IMR-90 (cell line): ENCODE measurements at regions not wholly inside any gene's neighbourhood (a gene's known extent, or its start where the extent isn't known, plus 50 kb on each side); places are given as distances from the start of the nearest gene placed in this dataset.

ENCODE experiments used
- ATAC-seq: fragments of 200-7000 bp; cut with Tn5 transposase; 2 replicates; pipeline ENCODE4 v1.9.1; 2020; ENCODE audit warnings: low read depth, mild to moderate bottlenecking, moderate library complexity
- BruUV-seq: library from RNA; stranded (reverse); fragments of 400-500 nt; replicated peaks from 2 replicates; lab custom pipeline; 2021; lab: Mats Ljungman, UMichigan
- CTCF ChIA-PET: fragments of 300-600 bp; formaldehyde crosslinking; extraction: SDS; loops from one replicate; lab custom pipeline; 2021; ENCODE audit warnings: antibody characterized with exemption; lab: Yijun Ruan, JAX
- POLR2A ChIA-PET: fragments of 300-600 bp; sonication (Branson Sonifier 250); formaldehyde crosslinking; loops from one replicate; lab custom pipeline; 2022; ENCODE audit warnings: antibody characterized with exemption; ENCODE audit not compliant: unreplicated experiment; lab: Charles Lee
- DNase-seq: peaks from one replicate; pipeline ENCODE4 v3.0.0; 2013
- H2AFZ ChIP-seq: replicated peaks from 2 replicates; pipeline ENCODE3; 2013; ENCODE audit warnings: low read length, mild to moderate bottlenecking; ENCODE audit not compliant: poor library complexity
- H2AK5ac ChIP-seq: 2 replicates; pipeline ENCODE4 v1.6.1; 2013; ENCODE audit warnings: low read depth, low read length, inconsistent platforms
- H2AK9ac ChIP-seq: replicated peaks from 2 replicates; pipeline ENCODE3; 2013; ENCODE audit warnings: mild to moderate bottlenecking, low read depth, low read length, moderate library complexity; ENCODE audit not compliant: poor library complexity
- H2BK120ac ChIP-seq: 2 replicates; pipeline ENCODE4 v1.6.1; 2013; ENCODE audit warnings: low read depth, low read length, inconsistent platforms
- H2BK15ac ChIP-seq: 3 replicates; pipeline ENCODE4 v1.6.1; 2013; ENCODE audit warnings: low read depth, low read length, inconsistent platforms
- H2BK20ac ChIP-seq: 2 replicates; pipeline ENCODE4 v1.6.1; 2013; ENCODE audit warnings: low read depth, mild to moderate bottlenecking, inconsistent platforms, low read length, moderate library complexity
- H2BK5ac ChIP-seq: 2 replicates; pipeline ENCODE4 v1.6.1; 2013; ENCODE audit warnings: mild to moderate bottlenecking, low read depth, low read length, inconsistent platforms; ENCODE audit not compliant: poor library complexity, severe bottlenecking
- H3K14ac ChIP-seq: replicated peaks from 2 replicates; pipeline ENCODE4 v1.6.1; 2013; ENCODE audit warnings: low read depth, low read length, inconsistent platforms
- H3K18ac ChIP-seq: 2 replicates; pipeline ENCODE4 v1.6.1; 2013; ENCODE audit warnings: low read depth, low read length, control low read depth
- H3K23ac ChIP-seq: 2 replicates; pipeline ENCODE4 v1.6.1; 2013; ENCODE audit warnings: low read depth, low read length, inconsistent platforms
- H3K27ac ChIP-seq: 2 replicates; pipeline ENCODE4 v1.5.1; 2013; ENCODE audit warnings: mild to moderate bottlenecking, control low read depth, low read length; ENCODE audit not compliant: insufficient read depth
- H3K27me3 ChIP-seq: 2 replicates; pipeline ENCODE4 v1.6.1; 2013; ENCODE audit warnings: low read length; ENCODE audit not compliant: control insufficient read depth, insufficient read depth
- H3K36me3 ChIP-seq: 2 replicates; pipeline ENCODE4 v1.6.1; 2013; ENCODE audit warnings: low read length, mixed read lengths; ENCODE audit not compliant: control insufficient read depth, insufficient read depth
- H3K4ac ChIP-seq: 2 replicates; pipeline ENCODE4 v1.6.1; 2013; ENCODE audit warnings: low read depth, low read length, inconsistent platforms
- H3K4me1 ChIP-seq: 2 replicates; pipeline ENCODE4 v1.6.1; 2013; ENCODE audit warnings: low read length, mixed read lengths; ENCODE audit not compliant: control insufficient read depth, insufficient read depth
- H3K4me2 ChIP-seq: 2 replicates; pipeline ENCODE4 v1.6.1; 2013; ENCODE audit warnings: low read depth, mild to moderate bottlenecking, control low read depth, low read length, moderate library complexity
- H3K4me3 ChIP-seq: 2 replicates; pipeline ENCODE4 v1.5.1; 2013; ENCODE audit warnings: low read depth, mild to moderate bottlenecking, control low read depth, low read length, moderate library complexity; ENCODE audit not compliant: insufficient read depth
- H3K56ac ChIP-seq: 2 replicates; pipeline ENCODE4 v1.6.1; 2013; ENCODE audit warnings: low read length, inconsistent platforms; ENCODE audit not compliant: insufficient read depth; ENCODE audit errors: extremely low read depth
- H3K79me1 ChIP-seq, 2 experiments: 2 replicates each; pipeline ENCODE4 v1.6.1; 2013; ENCODE audit warnings: low read length in 2 of 2, inconsistent platforms in 1 of 2, low read depth in 1 of 2
- H3K9ac ChIP-seq: 2 replicates; pipeline ENCODE4 v1.6.1; 2013; ENCODE audit warnings: low read depth, low read length, control low read depth
- H3K9me1 ChIP-seq: 2 replicates; pipeline ENCODE4 v1.6.1; 2013; ENCODE audit warnings: low read length, inconsistent platforms; ENCODE audit not compliant: insufficient read depth
- H3K9me3 ChIP-seq: 2 replicates; pipeline ENCODE4 v1.6.1; 2013; ENCODE audit warnings: low read length; ENCODE audit not compliant: control insufficient read depth, insufficient read depth
- H4K20me1 ChIP-seq: 2 replicates; pipeline ENCODE4 v1.6.1; 2013; ENCODE audit warnings: low read length, inconsistent platforms; ENCODE audit not compliant: insufficient read depth
- H4K5ac ChIP-seq: 2 replicates; pipeline ENCODE4 v1.6.1; 2013; ENCODE audit warnings: mild to moderate bottlenecking, low read depth, low read length, control low read depth
- H4K8ac ChIP-seq, 2 experiments: 2 replicates each; pipeline ENCODE4 v1.6.1; 2013; ENCODE audit warnings: low read depth in 2 of 2, low read length in 2 of 2, control low read depth in 1 of 2, inconsistent platforms in 1 of 2
- H4K91ac ChIP-seq: 2 replicates; pipeline ENCODE4 v1.6.1; 2013; ENCODE audit warnings: low read depth, low read length, inconsistent platforms; ENCODE audit not compliant: insufficient read depth
- BHLHE40 ChIP-seq: fragments of 150-350 bp; IDR thresholded peaks from 2 replicates; pipeline ENCODE4 v1.6.1; 2016; ENCODE audit warnings: mild to moderate bottlenecking, low read depth, low read length
- CEBPB ChIP-seq: IDR thresholded peaks from 2 replicates; pipeline ENCODE4 v1.6.1; 2012; ENCODE audit warnings: low read depth, low read length, improper control_type of control experiment
- CHD1 ChIP-seq: IDR thresholded peaks from 2 replicates; pipeline ENCODE4 v1.6.1; 2012; ENCODE audit warnings: low read depth, low read length, improper control_type of control experiment
- CTCF ChIP-seq: conservative IDR thresholded peaks from 2 replicates; pipeline ENCODE4 v1.5.1; 2012; ENCODE audit warnings: mild to moderate bottlenecking, low read depth, low read length, improper control_type of control experiment
- ELK1 ChIP-seq: fragments of 150-350 bp; IDR thresholded peaks from 2 replicates; pipeline ENCODE4 v1.6.1; 2016; ENCODE audit warnings: low read depth, mild to moderate bottlenecking, low read length, moderate library complexity, borderline replicate concordance
- FOS ChIP-seq: fragments of 150-350 bp; IDR thresholded peaks from 2 replicates; pipeline ENCODE4 v1.6.1; 2016; ENCODE audit warnings: low read depth, low read length
- MAFK ChIP-seq: IDR thresholded peaks from 2 replicates; pipeline ENCODE4 v1.6.1; 2012; ENCODE audit warnings: low read depth, low read length, improper control_type of control experiment
- MAZ ChIP-seq: IDR thresholded peaks from 2 replicates; pipeline ENCODE4 v1.6.1; 2012; ENCODE audit warnings: low read depth, mild to moderate bottlenecking, low read length, improper control_type of control experiment, moderate library complexity, borderline replicate concordance
- MXI1 ChIP-seq: IDR thresholded peaks from 2 replicates; pipeline ENCODE4 v1.6.1; 2012; ENCODE audit warnings: low read depth, mild to moderate bottlenecking, low read length, moderate library complexity, borderline replicate concordance
- NFE2L2 ChIP-seq: fragments of 150-350 bp; IDR thresholded peaks from 2 replicates; pipeline ENCODE4 v1.6.1; 2016; ENCODE audit warnings: low read depth, mild to moderate bottlenecking, low read length
- POLR2A ChIP-seq: IDR thresholded peaks from 2 replicates; pipeline ENCODE4 v1.6.1; 2012; ENCODE audit warnings: mild to moderate bottlenecking, low read depth, low read length
- RAD21 ChIP-seq: IDR thresholded peaks from 2 replicates; pipeline ENCODE4 v1.6.1; 2012; ENCODE audit warnings: low read length, improper control_type of control experiment
- RCOR1 ChIP-seq: IDR thresholded peaks from 2 replicates; pipeline ENCODE4 v1.6.1; 2012; ENCODE audit warnings: mild to moderate bottlenecking, low read length, improper control_type of control experiment; ENCODE audit not compliant: insufficient replicate concordance
- RFX5 ChIP-seq: IDR thresholded peaks from 2 replicates; pipeline ENCODE4 v1.8.0; 2012; ENCODE audit warnings: low read depth, mild to moderate bottlenecking, low read length, moderate library complexity
- SMC3 ChIP-seq: fragments of 150-350 bp; IDR thresholded peaks from 2 replicates; pipeline ENCODE4 v1.6.1; 2016; ENCODE audit warnings: low read depth, mild to moderate bottlenecking, antibody characterized with exemption, low read length, moderate library complexity
- WGBS, 2 experiments: methylation state at CpG; one replicate each; pipeline versions ENCODE4 v1.1.5 to v1.1.7; 2013; ENCODE audit warnings: missing lambda C conversion rate in 2 of 2; ENCODE audit not compliant: insufficient read length in 1 of 2; ENCODE audit errors: extremely low coverage in 2 of 2; 5-methylcytosine and 5-hydroxymethylcytosine counted together
- dilution Hi-C: fragments of 300-500 bp; cut with HindIII; formaldehyde crosslinking; loops from one replicate; pipeline ENCODE4 v1.14.3; 2018; ENCODE audit warnings: low sequenced_read_pairs; ENCODE audit not compliant: unreplicated experiment
- in situ Hi-C: fragments of 300-500 bp; cut with MboI; formaldehyde crosslinking; loops from 3 replicates; pipeline ENCODE4 v1.14.3; 2019; ENCODE audit warnings: low sequenced_read_pairs, inconsistent platforms, mixed read lengths
- intact Hi-C: fragments of 100-400 bp; cut with micrococcal nuclease; formaldehyde crosslinking; loops from 2 replicates; pipeline ENCODE4 v1.10.0; 2022
- TF ChIP-seq, protein P1 (sequence below): fragments of 150-350 bp; IDR thresholded peaks from 2 replicates; pipeline ENCODE4 v1.6.1; 2017; ENCODE audit warnings: mild to moderate bottlenecking, antibody characterized with exemption, low read length, low read depth

DNA sequence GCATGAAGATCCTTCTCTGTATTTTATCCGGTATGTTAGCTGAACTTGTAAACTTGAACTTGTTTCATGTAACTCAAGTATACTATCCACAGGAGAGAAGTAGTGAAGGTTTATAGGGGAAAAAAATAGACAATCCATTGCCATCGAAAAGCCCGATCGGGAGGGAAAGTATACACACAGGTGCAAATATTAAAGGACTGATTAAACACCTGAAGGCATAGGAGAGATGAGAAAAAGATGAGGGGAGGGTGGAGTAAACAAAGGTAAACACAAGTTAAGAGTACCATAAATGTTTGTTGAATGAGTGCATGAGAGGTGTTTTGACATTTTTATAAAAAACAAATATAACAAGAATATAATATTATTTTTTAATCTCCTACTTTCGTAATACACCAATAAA lies 64.3 kb upstream of the CITED2 start:
- BruUV-seq: no TSS peak
- H3K4ac ChIP-seq: no peak overlapping the region
- no peak overlapping the region for H2AK5ac ChIP-seq
- no peak for DNase-seq
- no peak overlapping the region for H2BK20ac ChIP-seq
- H3K56ac ChIP-seq: no peak overlapping the region
- CTCF ChIA-PET: no interaction called here
- in situ Hi-C loops: no loop called here
- no peak overlapping the region for H3K14ac ChIP-seq
- ATAC-seq: no peak
- no peaks in the 10 kb centered on the region for H3K36me3 ChIP-seq
- peaks cover 4% of the 10 kb centered on the region; the same call in 1 of the 2 replicates for H3K4me1 ChIP-seq
- no peaks in the 10 kb centered on the region; the same call in 1 of the 2 replicates for H3K9me1 ChIP-seq
- dilution Hi-C loops: no loop called here
- H2AFZ ChIP-seq: no peak overlapping the region
- POLR2A ChIA-PET: no interaction called here
- intact Hi-C loops: no loop called here
- H3K4me3 ChIP-seq: no peak overlapping the region
- 100% methylated on average over 1 to 3 of the region's 5 CpGs for WGBS, 2 experiments
- H3K18ac ChIP-seq: no peak overlapping the region
- H4K20me1 ChIP-seq: no peaks in the 10 kb centered on the region
- H3K4me2 ChIP-seq: no peak overlapping the region
- no peak overlapping the region for H3K23ac ChIP-seq
- H3K9me3 ChIP-seq: no peaks in the 10 kb centered on the region
- H2BK120ac ChIP-seq: no peak overlapping the region
- no peaks in the 10 kb centered on the region for H3K79me1 ChIP-seq
- H4K8ac ChIP-seq: no peak overlapping the region
- H3K27ac ChIP-seq: no peak overlapping the region
- H2AK9ac ChIP-seq: no peak overlapping the region
- H3K27me3 ChIP-seq: no peaks in the 10 kb centered on the region
- H2BK5ac ChIP-seq: no peak overlapping the region
- TF ChIP-seq CTCF (no peak), SMC3 (no peak), NFE2L2 (no peak), BHLHE40 (no peak), MXI1 (no peak), POLR2A (no peak), MAFK (no peak), RCOR1 (no peak), CHD1 (no peak), CEBPB (no peak), RAD21 (no peak), FOS (no peak), MAZ (no peak), RFX5 (no peak), ELK1 (no peak)
- TF ChIP-seq, protein P1, sequence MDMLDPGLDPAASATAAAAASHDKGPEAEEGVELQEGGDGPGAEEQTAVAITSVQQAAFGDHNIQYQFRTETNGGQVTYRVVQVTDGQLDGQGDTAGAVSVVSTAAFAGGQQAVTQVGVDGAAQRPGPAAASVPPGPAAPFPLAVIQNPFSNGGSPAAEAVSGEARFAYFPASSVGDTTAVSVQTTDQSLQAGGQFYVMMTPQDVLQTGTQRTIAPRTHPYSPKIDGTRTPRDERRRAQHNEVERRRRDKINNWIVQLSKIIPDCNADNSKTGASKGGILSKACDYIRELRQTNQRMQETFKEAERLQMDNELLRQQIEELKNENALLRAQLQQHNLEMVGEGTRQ: no peak
- no peak overlapping the region for H4K5ac ChIP-seq
- no peak overlapping the region for H2BK15ac ChIP-seq
- no peak overlapping the region for H4K91ac ChIP-seq
- no peak overlapping the region for H3K9ac ChIP-seq
